BJ (cell line): ENCODE measurements at regions not wholly inside any gene's neighbourhood (a gene's known extent, or its start where the extent isn't known, plus 50 kb on each side); places are given as distances from the start of the nearest gene placed in this dataset.
"Not testable (repeated sequence)": the region's sequence is repeated elsewhere in the genome, so short reads cannot be mapped to it uniquely, and the experiment has no call there.

Source experiments
- CTCF ChIA-PET: fragments of 350-600 bp; formaldehyde crosslinking; extraction: SDS; loops from one replicate; lab custom pipeline; 2021; ENCODE audit warnings: antibody characterized with exemption, inconsistent platforms; lab: Yijun Ruan, JAX
- POLR2A ChIA-PET: fragments of 300-600 bp; sonication (Branson Sonifier 250); formaldehyde crosslinking; extraction: SDS; loops from one replicate; lab custom pipeline; 2021; ENCODE audit warnings: antibody characterized with exemption; lab: Charles Lee
- DNase-seq: peaks from one replicate; pipeline ENCODE4 v3.0.0-alpha.2; 2011; ENCODE audit warnings: low read depth
- H3K27me3 ChIP-seq: 2 replicates; pipeline ENCODE4 v1.6.0; 2011; ENCODE audit warnings: low read length; ENCODE audit not compliant: control insufficient read depth, insufficient read depth
- H3K36me3 ChIP-seq: 2 replicates; pipeline ENCODE4 v1.5.1; 2011; ENCODE audit warnings: low read length; ENCODE audit not compliant: control insufficient read depth, insufficient read depth
- H3K4me3 ChIP-seq: 2 replicates; pipeline ENCODE4 v1.5.1; 2011; ENCODE audit warnings: low read depth, mild to moderate bottlenecking, control low read depth, low read length
- CTCF ChIP-seq: IDR thresholded peaks from 2 replicates; pipeline ENCODE4 v1.5.1; 2011; ENCODE audit warnings: low read depth, mild to moderate bottlenecking, control low read depth, inconsistent platforms, low read length, moderate library complexity; ENCODE audit not compliant: insufficient read depth

GRCh38 chr1:168405906-168406549, 125.4 kb downstream of the TBX19 start:
- TF ChIP-seq CTCF: no peak
- no peaks in the 10 kb centered on the region for H3K36me3 ChIP-seq
- ChIA-PET CTCF (no interaction called here), POLR2A (no interaction called here)
- peaks cover 4% of the 10 kb centered on the region; the same call in 1 of the 2 replicates for H3K27me3 ChIP-seq
- no peak for DNase-seq
- H3K4me3 ChIP-seq: no peak overlapping the region

GRCh38 chr1:168403140-168403539, 122.5 kb downstream of the TBX19 start:
- Histone ChIP-seq H3K4me3 (no peak overlapping the region), H3K27me3 (peaks cover 11% of the 10 kb centered on the region), H3K36me3 (no peaks in the 10 kb centered on the region)
- ChIA-PET POLR2A (no interaction called here), CTCF (no interaction called here)
- no peak for DNase-seq
- no peak for TF ChIP-seq CTCF

- DNase-seq, CTCF ChIA-PET, H3K36me3 ChIP-seq, POLR2A ChIA-PET, H3K4me3 ChIP-seq: not testable (repeated sequence)
- H3K27me3 ChIP-seq: peaks cover 11% of the 10 kb centered on the region
These were observed 121.8 kb downstream of the TBX19 start for GRCh38 chr1:168402466-168402865.

GRCh38 chr1:168401341-168401740, 120.7 kb downstream of the TBX19 start:
- no peak for TF ChIP-seq CTCF
- Histone ChIP-seq H3K4me3 (no peak overlapping the region), H3K27me3 (peaks cover 11% of the 10 kb centered on the region), H3K36me3 (no peaks in the 10 kb centered on the region)
- POLR2A ChIA-PET: no interaction called here
- no peak for DNase-seq
- CTCF ChIA-PET: interaction anchor here (1.0 to 1.2 kb wide), 2 partner anchors 10 to 202 kb away, joined by 3 read pairs; no protein-coding TSS in a partner anchor

- peaks cover 11% of the 10 kb centered on the region for H3K27me3 ChIP-seq
- DNase-seq: no peak
- no peaks in the 10 kb centered on the region for H3K36me3 ChIP-seq
- TF ChIP-seq CTCF: no peak
- POLR2A ChIA-PET: no interaction called here
- CTCF ChIA-PET: no interaction called here
- H3K4me3 ChIP-seq: no peak overlapping the region
These were observed 119.5 kb downstream of the TBX19 start for GRCh38 chr1:168400139-168400538.

GRCh38 chr1:168397806-168398205, 117.1 kb downstream of the TBX19 start:
- no peak overlapping the region for H3K4me3 ChIP-seq
- no peaks in the 10 kb centered on the region for H3K36me3 ChIP-seq
- no peak for TF ChIP-seq CTCF
- H3K27me3 ChIP-seq: peaks cover 12% of the 10 kb centered on the region
- ChIA-PET POLR2A (no interaction called here), CTCF (interaction anchor here (0.8 to 1.4 kb wide), 2 partner anchors 11 to 55 kb away, joined by 3 to 4 read pairs; no protein-coding TSS in a partner anchor)
- DNase-seq: no peak
